ENCODE measurements at regions not wholly inside any gene's neighbourhood (a gene's known extent, or its start where the extent isn't known, plus 50 kb on each side); places are given as distances from the start of the nearest gene placed in this dataset.

GRCh38 chr12:42761086-42761485, 171.5 kb upstream of the PRICKLE1 start:
- Histone ChIP-seq H3K4me1 (peaks cover 11 to 36% (median 14%) of the 10 kb centered on the region in 3 donors), H3K27me3 (no peaks in the 10 kb centered on the region), H3K9me3 (no peaks in the 10 kb centered on the region), H3K36me3 (no peaks in the 10 kb centered on the region), H3K27ac (no peak overlapping the region), H3K4me3 (no peak overlapping the region)
- no peak for ATAC-seq
- TF ChIP-seq CTCF (IDR thresholded peaks at IDR 0.05), result no peak
- TF ChIP-seq EP300 (IDR thresholded peaks at IDR 0.05), result no peak
- no peak for TF ChIP-seq POLR2AphosphoS5 (IDR thresholded peaks at IDR 0.05)
- no peak for TF ChIP-seq POLR2A (IDR thresholded peaks at IDR 0.05)
- WGBS, 2 donors (ENCODE audit: low coverage in 1 of 2), result 55 to 80% methylated on average over 1 of the region's 1 CpG

GRCh38 chr12:42760550-42760949, 171.0 kb upstream of the PRICKLE1 start:
- peaks cover 11 to 36% (median 14%) of the 10 kb centered on the region in 3 donors for H3K4me1 ChIP-seq
- H3K36me3 ChIP-seq, result no peaks in the 10 kb centered on the region
- no peak for TF ChIP-seq POLR2AphosphoS5 (IDR thresholded peaks at IDR 0.05)
- no peak for TF ChIP-seq POLR2A (IDR thresholded peaks at IDR 0.05)
- TF ChIP-seq CTCF (IDR thresholded peaks at IDR 0.05), result no peak
- TF ChIP-seq EP300 (IDR thresholded peaks at IDR 0.05), result no peak
- no peak overlapping the region for H3K4me3 ChIP-seq
- H3K27me3 ChIP-seq, result no peaks in the 10 kb centered on the region
- H3K9me3 ChIP-seq, result no peaks in the 10 kb centered on the region
- peak overlapping the region in 3 of 4 donors; percentile 54 to 72 (median 65) for H3K27ac ChIP-seq
- no peak for ATAC-seq

- Histone ChIP-seq H3K27me3 (no peaks in the 10 kb centered on the region), H3K27ac (peak overlapping the region in 3 of 4 donors; percentile 58 to 72 (median 65))
Observed at GRCh38 chr12:42759622-42760273, 170.2 kb upstream of the PRICKLE1 start.

GRCh38 chr12:42758806-42759205, 169.3 kb upstream of the PRICKLE1 start:
- 96 to 97% methylated on average over 4 of the region's 4 CpGs for WGBS, 2 donors (ENCODE audit: low coverage in 1 of 2)
- H3K4me1 ChIP-seq, result peaks cover 11 to 36% (median 14%) of the 10 kb centered on the region in 3 donors
- no peak overlapping the region for H3K4me3 ChIP-seq
- no peak for TF ChIP-seq CTCF (IDR thresholded peaks at IDR 0.05)
- no peak for TF ChIP-seq POLR2A (IDR thresholded peaks at IDR 0.05)
- TF ChIP-seq POLR2AphosphoS5 (IDR thresholded peaks at IDR 0.05), result no peak
- no peak for TF ChIP-seq EP300 (IDR thresholded peaks at IDR 0.05)
- H3K36me3 ChIP-seq, result no peaks in the 10 kb centered on the region
- no peak for ATAC-seq
- no peaks in the 10 kb centered on the region for H3K27me3 ChIP-seq
- H3K9me3 ChIP-seq, result no peaks in the 10 kb centered on the region
- H3K27ac ChIP-seq, result no peak overlapping the region

More at GRCh38 chr12:42759622-42760273, 170.2 kb upstream of the PRICKLE1 start:
- H3K9me3 ChIP-seq, result no peaks in the 10 kb centered on the region
- TF ChIP-seq POLR2AphosphoS5 (IDR thresholded peaks at IDR 0.05), result peak; percentile 68
- TF ChIP-seq EP300 (IDR thresholded peaks at IDR 0.05), result no peak
- WGBS, 2 donors (ENCODE audit: low coverage in 1 of 2), result 63% methylated on average over 5 to 6 of the region's 6 CpGs
- peak; percentile 90 for ATAC-seq
- no peak overlapping the region for H3K4me3 ChIP-seq
- peaks cover 11 to 36% (median 14%) of the 10 kb centered on the region in 3 donors for H3K4me1 ChIP-seq
- H3K36me3 ChIP-seq, result no peaks in the 10 kb centered on the region

GRCh38 chr12:42757624-42758119, 168.1 kb upstream of the PRICKLE1 start:
- no peaks in the 10 kb centered on the region for H3K9me3 ChIP-seq
- 73 to 91% methylated on average over 5 to 8 of the region's 8 CpGs for WGBS, 2 donors (ENCODE audit: low coverage in 1 of 2)
- no peak for TF ChIP-seq POLR2AphosphoS5 (IDR thresholded peaks at IDR 0.05)
- no peak for TF ChIP-seq POLR2A (IDR thresholded peaks at IDR 0.05)
- TF ChIP-seq EP300 (IDR thresholded peaks at IDR 0.05), result no peak
- TF ChIP-seq CTCF (IDR thresholded peaks at IDR 0.05), result no peak
- no peaks in the 10 kb centered on the region for H3K27me3 ChIP-seq
- no peaks in the 10 kb centered on the region for H3K36me3 ChIP-seq
- H3K27ac ChIP-seq, result peak overlapping the region in 1 of 4 donors; percentile 26
- peaks cover 11 to 36% (median 14%) of the 10 kb centered on the region in 3 donors for H3K4me1 ChIP-seq
- no peak for ATAC-seq
- no peak overlapping the region for H3K4me3 ChIP-seq
